ENCODE measurements at regions not wholly inside any gene's neighbourhood (a gene's known extent, or its start where the extent isn't known, plus 50 kb on each side); places are given as distances from the start of the nearest gene placed in this dataset.

- Mint-ChIP-seq H3K27me3 (ENCODE audit: low read depth in 3 of 3) (no peaks in the 10 kb centered on the region), H3K4me1 (no peaks in the 10 kb centered on the region), H3K9me3 (peaks cover 1 to 13% (median 6%) of the 10 kb centered on the region in 7 donors), H3K36me3 (no peaks in the 10 kb centered on the region), H3K27ac (no peak overlapping the region), H3K4me3 (no peak overlapping the region)
- no peak overlapping the region for H2AFZ ChIP-seq (ENCODE audit: insufficient read depth, low read depth, low read length, poor library complexity, severe bottlenecking)
- no peaks in the 10 kb centered on the region for H4K20me1 ChIP-seq (ENCODE audit: insufficient read depth, low read length)
- H3K9me3 ChIP-seq (replicated peaks in 1 of 2; ENCODE audit: control insufficient read depth in 1 of 2, insufficient read depth in 1 of 2, low read length in 2 of 2), result peaks cover 3 to 4% of the 10 kb centered on the region in 2 donors
- TF ChIP-seq CTCF (IDR thresholded peaks at IDR 0.05), result no peak
- no peaks in the 10 kb centered on the region for H3K36me3 ChIP-seq (replicated peaks in 1 of 2; ENCODE audit: control insufficient read depth in 1 of 2, insufficient read depth in 2 of 2, low read length in 2 of 2)
- no peaks in the 10 kb centered on the region for H3K79me2 ChIP-seq (ENCODE audit: insufficient read depth, low read length)
- no peak overlapping the region for H3K9ac ChIP-seq (ENCODE audit: insufficient read depth, low read length, poor library complexity, severe bottlenecking)
- WGBS (ENCODE audit: insufficient coverage), result 100% methylated on average over 1 of the region's 2 CpGs
- intact Hi-C loops (cut with micrococcal nuclease), result no loop called here
- H3K4me2 ChIP-seq (replicated peaks; ENCODE audit: extremely low read depth, low read length, poor library complexity, severe bottlenecking), result no peak overlapping the region
- no peak overlapping the region for H3K4me3 ChIP-seq (replicated peaks in 1 of 3; ENCODE audit: low read depth in 2 of 3, low read length in 3 of 3)
- DNase-seq, result no peak
- H3K4me1 ChIP-seq (ENCODE audit: control insufficient read depth in 1 of 2, insufficient read depth in 2 of 2, low read length in 2 of 2), result no peaks in the 10 kb centered on the region
- no peaks in the 10 kb centered on the region for H3K27me3 ChIP-seq (ENCODE audit: control insufficient read depth in 2 of 2, insufficient read depth in 2 of 2, low read length in 2 of 2)
- H3K27ac ChIP-seq (ENCODE audit: low read depth in 1 of 2, low read length in 2 of 2), result no peak overlapping the region
Observed at GRCh38 chr18:71021030-71021362, 732.2 kb downstream of the SOCS6 start.

- DNase-seq, result no peak
- no peak overlapping the region for H3K4me2 ChIP-seq (replicated peaks; ENCODE audit: extremely low read depth, low read length, poor library complexity, severe bottlenecking)
- intact Hi-C loops (cut with micrococcal nuclease), result no loop called here
- peaks cover 1 to 13% (median 8%) of the 10 kb centered on the region in 7 donors for H3K9me3 Mint-ChIP-seq
- H3K4me3 ChIP-seq (replicated peaks in 1 of 3; ENCODE audit: low read depth in 2 of 3, low read length in 3 of 3), result no peak overlapping the region
- no CpG with 5 or more reads among the region's 3 CpGs for WGBS (ENCODE audit: insufficient coverage)
- no peak overlapping the region for H3K4me3 Mint-ChIP-seq
- H3K27me3 Mint-ChIP-seq (ENCODE audit: low read depth in 3 of 3), result no peaks in the 10 kb centered on the region
- no peak for TF ChIP-seq CTCF (IDR thresholded peaks at IDR 0.05)
- H4K20me1 ChIP-seq (ENCODE audit: insufficient read depth, low read length), result no peaks in the 10 kb centered on the region
- no peak overlapping the region for H3K27ac ChIP-seq (ENCODE audit: low read depth in 1 of 2, low read length in 2 of 2)
- H3K9me3 ChIP-seq (replicated peaks in 1 of 2; ENCODE audit: control insufficient read depth in 1 of 2, insufficient read depth in 1 of 2, low read length in 2 of 2), result peaks cover 0 to 7% of the 10 kb centered on the region in 2 donors
- no peak overlapping the region for H3K27ac Mint-ChIP-seq
- no peak overlapping the region for H3K9ac ChIP-seq (ENCODE audit: insufficient read depth, low read length, poor library complexity, severe bottlenecking)
- no peak overlapping the region for H2AFZ ChIP-seq (ENCODE audit: insufficient read depth, low read depth, low read length, poor library complexity, severe bottlenecking)
- no peaks in the 10 kb centered on the region for H3K79me2 ChIP-seq (ENCODE audit: insufficient read depth, low read length)
- H3K36me3 Mint-ChIP-seq, result no peaks in the 10 kb centered on the region
- no peaks in the 10 kb centered on the region for H3K27me3 ChIP-seq (ENCODE audit: control insufficient read depth in 2 of 2, insufficient read depth in 2 of 2, low read length in 2 of 2)
- no peaks in the 10 kb centered on the region for H3K4me1 ChIP-seq (ENCODE audit: control insufficient read depth in 1 of 2, insufficient read depth in 2 of 2, low read length in 2 of 2)
- no peaks in the 10 kb centered on the region for H3K4me1 Mint-ChIP-seq
- no peaks in the 10 kb centered on the region for H3K36me3 ChIP-seq (replicated peaks in 1 of 2; ENCODE audit: control insufficient read depth in 1 of 2, insufficient read depth in 2 of 2, low read length in 2 of 2)
Observed at GRCh38 chr18:71020342-71021029, 731.6 kb downstream of the SOCS6 start.

All from CD14-positive monocyte (primary cell).